SU-DHL-6 (cell line): ENCODE measurements at regions not wholly inside any gene's neighbourhood (a gene's known extent, or its start where the extent isn't known, plus 50 kb on each side); places are given as distances from the start of the nearest gene placed in this dataset.

Experiments
- H2AFZ ChIP-seq: fragments of 200-600 bp; sonication (generic); 2 replicates; pipeline ENCODE4 v1.6.1; 2014; ENCODE audit warnings: low read depth, mild to moderate bottlenecking, moderate library complexity, mixed read lengths, antibody characterized with exemption, low read length; ENCODE audit not compliant: severe bottlenecking
- H3F3A ChIP-seq: fragments of 200-600 bp; shearing (Covaris generic); 2 replicates; pipeline ENCODE4 v1.6.0; 2016; ENCODE audit warnings: antibody characterized with exemption, mild to moderate bottlenecking; ENCODE audit not compliant: insufficient read depth
- H3K27ac ChIP-seq: fragments of 200-600 bp; sonication (generic); 2 replicates; pipeline ENCODE4 v1.5.1; 2016; ENCODE audit warnings: low read depth, mild to moderate bottlenecking, low read length, moderate library complexity, mixed read lengths
- H3K27me3 ChIP-seq: fragments of 200-600 bp; sonication (generic), shearing (Covaris generic); 2 replicates; pipeline ENCODE4 v1.6.0; 2014; ENCODE audit warnings: mild to moderate bottlenecking, low read length
- H3K36me3 ChIP-seq: fragments of 200-600 bp; sonication (generic); 2 replicates; pipeline ENCODE4 v1.6.1; 2014; ENCODE audit warnings: mild to moderate bottlenecking, low read length, mixed read lengths
- H3K4me2 ChIP-seq: fragments of 300-600, 200-600 bp; shearing (Covaris generic), sonication (generic); 2 replicates; pipeline ENCODE4 v1.6.0; 2014; ENCODE audit warnings: low read length, low read depth, mild to moderate bottlenecking; ENCODE audit not compliant: poor library complexity, severe bottlenecking
- H3K4me3 ChIP-seq: fragments of 200-600 bp; sonication (generic); 2 replicates; pipeline ENCODE4 v1.5.1; 2014; ENCODE audit warnings: antibody characterized with exemption, low read length, mild to moderate bottlenecking, mixed read lengths; ENCODE audit not compliant: insufficient read depth, poor library complexity, severe bottlenecking
- H3K79me2 ChIP-seq: fragments of 200-600 bp; sonication (generic); 2 replicates; pipeline ENCODE4 v1.6.1; 2014; ENCODE audit warnings: mild to moderate bottlenecking, low read length, moderate library complexity; ENCODE audit not compliant: insufficient read depth
- H3K9ac ChIP-seq: fragments of 200-600 bp; sonication (generic); 2 replicates; pipeline ENCODE4 v1.7.0; 2014; ENCODE audit warnings: mild to moderate bottlenecking, low read length
- H3K9me2 ChIP-seq: fragments of 200-600 bp; sonication (generic); replicated peaks from 2 replicates; pipeline ENCODE4 v1.6.1; 2014; ENCODE audit warnings: low read length; ENCODE audit not compliant: insufficient read depth
- H3K9me3 ChIP-seq: fragments of 200-600 bp; sonication (generic); 2 replicates; pipeline ENCODE4 v1.6.1; 2014; ENCODE audit warnings: low read length, mixed read lengths; ENCODE audit not compliant: insufficient read depth
- H4K20me1 ChIP-seq: fragments of 200-600 bp; sonication (generic); 2 replicates; pipeline ENCODE4 v1.6.1; 2014; ENCODE audit warnings: low read depth, mild to moderate bottlenecking, antibody characterized with exemption, low read length, moderate library complexity, mixed read lengths
- EZH2phosphoT487 ChIP-seq: fragments of 200-600 bp; sonication (generic), shearing (Covaris generic); conservative IDR thresholded peaks from 2 replicates; pipeline ENCODE4 v1.6.1; 2018; ENCODE audit warnings: mild to moderate bottlenecking, antibody characterized with exemption, low read length, moderate library complexity, mixed read lengths
- TF ChIP-seq, protein P1 (sequence below): fragments of 200-600 bp; sonication (generic); IDR thresholded peaks from one replicate; pipeline ENCODE4 v1.5.1; 2017; ENCODE audit warnings: antibody characterized with exemption, mild to moderate bottlenecking, low read length, moderate library complexity; ENCODE audit not compliant: insufficient read depth, poor library complexity, severe bottlenecking

- H3K27me3 ChIP-seq = no peaks in the 10 kb centered on the region
- no peak for TF ChIP-seq EZH2phosphoT487
- TF ChIP-seq, protein P1, sequence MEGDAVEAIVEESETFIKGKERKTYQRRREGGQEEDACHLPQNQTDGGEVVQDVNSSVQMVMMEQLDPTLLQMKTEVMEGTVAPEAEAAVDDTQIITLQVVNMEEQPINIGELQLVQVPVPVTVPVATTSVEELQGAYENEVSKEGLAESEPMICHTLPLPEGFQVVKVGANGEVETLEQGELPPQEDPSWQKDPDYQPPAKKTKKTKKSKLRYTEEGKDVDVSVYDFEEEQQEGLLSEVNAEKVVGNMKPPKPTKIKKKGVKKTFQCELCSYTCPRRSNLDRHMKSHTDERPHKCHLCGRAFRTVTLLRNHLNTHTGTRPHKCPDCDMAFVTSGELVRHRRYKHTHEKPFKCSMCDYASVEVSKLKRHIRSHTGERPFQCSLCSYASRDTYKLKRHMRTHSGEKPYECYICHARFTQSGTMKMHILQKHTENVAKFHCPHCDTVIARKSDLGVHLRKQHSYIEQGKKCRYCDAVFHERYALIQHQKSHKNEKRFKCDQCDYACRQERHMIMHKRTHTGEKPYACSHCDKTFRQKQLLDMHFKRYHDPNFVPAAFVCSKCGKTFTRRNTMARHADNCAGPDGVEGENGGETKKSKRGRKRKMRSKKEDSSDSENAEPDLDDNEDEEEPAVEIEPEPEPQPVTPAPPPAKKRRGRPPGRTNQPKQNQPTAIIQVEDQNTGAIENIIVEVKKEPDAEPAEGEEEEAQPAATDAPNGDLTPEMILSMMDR = no peak
- no peak overlapping the region for H2AFZ ChIP-seq
- no peaks in the 10 kb centered on the region for H3K36me3 ChIP-seq
- H3K9me2 ChIP-seq = no peaks in the 10 kb centered on the region
- H3K9me3 ChIP-seq = no peaks in the 10 kb centered on the region
- no peaks in the 10 kb centered on the region for H4K20me1 ChIP-seq
- H3K27ac ChIP-seq = no peak overlapping the region
- no peak overlapping the region for H3K9ac ChIP-seq
- no peak overlapping the region for H3K4me2 ChIP-seq
- no peaks in the 10 kb centered on the region for H3F3A ChIP-seq
- H3K4me3 ChIP-seq = no peak overlapping the region
- no peaks in the 10 kb centered on the region for H3K79me2 ChIP-seq
Measured at GRCh38 chr7:97623333-97623732, 108.6 kb upstream of the TAC1 start.

- Histone ChIP-seq H3F3A (no peaks in the 10 kb centered on the region), H3K27ac (no peak overlapping the region), H2AFZ (no peak overlapping the region), H3K27me3 (no peaks in the 10 kb centered on the region), H3K9me2 (no peaks in the 10 kb centered on the region), H3K4me3 (no peak overlapping the region), H3K9ac (no peak overlapping the region), H3K9me3 (no peaks in the 10 kb centered on the region), H3K4me2 (no peak overlapping the region), H3K36me3 (no peaks in the 10 kb centered on the region), H4K20me1 (no peaks in the 10 kb centered on the region), H3K79me2 (no peaks in the 10 kb centered on the region)
- TF ChIP-seq EZH2phosphoT487 = no peak
- TF ChIP-seq, protein P1 = no peak
Measured at GRCh38 chr7:97630116-97630515, 101.8 kb upstream of the TAC1 start.

DNA sequence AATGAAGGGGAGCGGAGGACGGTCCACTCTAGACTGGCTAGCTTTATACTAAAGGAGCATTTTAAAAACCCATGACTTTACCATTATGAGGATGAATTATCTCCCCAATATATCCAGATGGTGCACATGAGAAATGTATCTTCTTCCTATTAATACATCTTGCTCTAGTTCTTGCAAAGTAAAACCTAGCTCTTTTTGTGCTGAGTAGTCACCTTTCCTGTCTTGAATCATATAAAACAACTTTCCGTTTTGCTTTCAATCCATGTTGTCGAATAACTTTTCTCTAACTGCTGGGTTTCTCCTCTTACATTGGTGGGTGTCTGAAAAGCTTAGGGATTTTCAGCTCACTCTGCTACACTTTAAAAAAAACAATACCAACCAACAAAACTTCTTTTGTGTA is 96.3 kb upstream of the TAC1 start:
- Histone ChIP-seq H2AFZ (no peak overlapping the region), H3K9ac (no peak overlapping the region), H3K9me2 (no peaks in the 10 kb centered on the region), H3K36me3 (no peaks in the 10 kb centered on the region), H3K4me2 (no peak overlapping the region), H3K9me3 (no peaks in the 10 kb centered on the region), H3K4me3 (no peak overlapping the region), H3K79me2 (no peaks in the 10 kb centered on the region), H3K27ac (no peak overlapping the region), H3K27me3 (no peaks in the 10 kb centered on the region), H4K20me1 (no peaks in the 10 kb centered on the region), H3F3A (no peaks in the 10 kb centered on the region)
- TF ChIP-seq EZH2phosphoT487 = no peak
- TF ChIP-seq, protein P1 = no peak

- no peaks in the 10 kb centered on the region for H3K9me2 ChIP-seq
- no peak overlapping the region for H3K9ac ChIP-seq
- no peak overlapping the region for H2AFZ ChIP-seq
- no peaks in the 10 kb centered on the region for H4K20me1 ChIP-seq
- H3F3A ChIP-seq = no peaks in the 10 kb centered on the region
- H3K36me3 ChIP-seq = no peaks in the 10 kb centered on the region
- H3K9me3 ChIP-seq = no peaks in the 10 kb centered on the region
- no peak overlapping the region for H3K27ac ChIP-seq
- H3K79me2 ChIP-seq = no peaks in the 10 kb centered on the region
- H3K4me3 ChIP-seq = no peak overlapping the region
- no peak overlapping the region for H3K4me2 ChIP-seq
- no peaks in the 10 kb centered on the region for H3K27me3 ChIP-seq
- TF ChIP-seq, protein P1 = no peak
- no peak for TF ChIP-seq EZH2phosphoT487
Measured at GRCh38 chr7:97639036-97639435, 92.8 kb upstream of the TAC1 start.
